A549 (cell line): ENCODE measurements at regions not wholly inside any gene's neighbourhood (a gene's known extent, or its start where the extent isn't known, plus 50 kb on each side); places are given as distances from the start of the nearest gene placed in this dataset.

Experiments used
- HOXA7 ChIP-seq: fragments of 250-450 bp; sonication (Bioruptor Pico); IDR thresholded peaks from 2 replicates; pipeline ENCODE4 v1.5.0; 2020; ENCODE audit warnings: mild to moderate bottlenecking, moderate library complexity
- TF ChIP-seq, protein P1 (sequence below): fragments of >200 bp; sonication (Bioruptor Twin); formaldehyde crosslinking; IDR thresholded peaks from 3 replicates; pipeline ENCODE4 v1.5.1; 2016

DNA sequence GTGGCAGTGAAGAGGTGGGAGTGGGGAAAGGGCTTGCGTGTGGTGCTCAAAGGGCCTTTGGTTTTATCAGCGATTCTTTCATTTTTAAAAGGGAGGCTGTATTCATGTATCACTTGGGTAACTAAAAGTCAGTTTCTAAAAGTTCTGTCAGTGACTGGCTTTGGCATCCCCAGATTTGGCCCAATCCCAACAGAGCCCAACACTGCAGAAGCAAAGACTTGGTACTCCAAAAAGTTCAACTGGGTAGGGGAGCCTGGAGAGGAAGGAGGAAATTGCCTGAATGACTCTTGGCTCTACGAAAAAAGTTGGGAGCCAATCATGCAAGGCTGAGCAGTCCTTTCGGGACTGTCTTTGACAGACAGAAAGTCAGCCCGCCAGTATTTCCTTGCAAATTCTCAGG is 54.5 kb upstream of the COL13A1 start:
- TF ChIP-seq, protein P1, sequence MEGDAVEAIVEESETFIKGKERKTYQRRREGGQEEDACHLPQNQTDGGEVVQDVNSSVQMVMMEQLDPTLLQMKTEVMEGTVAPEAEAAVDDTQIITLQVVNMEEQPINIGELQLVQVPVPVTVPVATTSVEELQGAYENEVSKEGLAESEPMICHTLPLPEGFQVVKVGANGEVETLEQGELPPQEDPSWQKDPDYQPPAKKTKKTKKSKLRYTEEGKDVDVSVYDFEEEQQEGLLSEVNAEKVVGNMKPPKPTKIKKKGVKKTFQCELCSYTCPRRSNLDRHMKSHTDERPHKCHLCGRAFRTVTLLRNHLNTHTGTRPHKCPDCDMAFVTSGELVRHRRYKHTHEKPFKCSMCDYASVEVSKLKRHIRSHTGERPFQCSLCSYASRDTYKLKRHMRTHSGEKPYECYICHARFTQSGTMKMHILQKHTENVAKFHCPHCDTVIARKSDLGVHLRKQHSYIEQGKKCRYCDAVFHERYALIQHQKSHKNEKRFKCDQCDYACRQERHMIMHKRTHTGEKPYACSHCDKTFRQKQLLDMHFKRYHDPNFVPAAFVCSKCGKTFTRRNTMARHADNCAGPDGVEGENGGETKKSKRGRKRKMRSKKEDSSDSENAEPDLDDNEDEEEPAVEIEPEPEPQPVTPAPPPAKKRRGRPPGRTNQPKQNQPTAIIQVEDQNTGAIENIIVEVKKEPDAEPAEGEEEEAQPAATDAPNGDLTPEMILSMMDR, result no peak
- no peak for TF ChIP-seq HOXA7 (CRISPR knock-in tag)
